ENCODE measurements at regions not wholly inside any gene's neighbourhood (a gene's known extent, or its start where the extent isn't known, plus 50 kb on each side); places are given as distances from the start of the nearest gene placed in this dataset.

- TF ChIP-seq CTCF (IDR thresholded peaks at IDR 0.05), result no peak
- no peak for TF ChIP-seq POLR2A (IDR thresholded peaks at IDR 0.05)
Observed at GRCh38 chr16:54203851-54204505, 82.6 kb downstream of the IRX3 start.

All from body of pancreas (tissue), 4 donors.